Endodermal cell (in vitro differentiated cells): ENCODE measurements at regions not wholly inside any gene's neighbourhood (a gene's known extent, or its start where the extent isn't known, plus 50 kb on each side); places are given as distances from the start of the nearest gene placed in this dataset.

Experiments
- DNase-seq: peaks from one replicate; pipeline ENCODE4 v3.0.0-alpha.2; 2017
- H3K27ac ChIP-seq: 2 replicates; pipeline ENCODE4 v1.5.1; 2013; ENCODE audit warnings: mild to moderate bottlenecking, low read depth, low read length, moderate library complexity
- H3K27me3 ChIP-seq: 2 replicates; pipeline ENCODE4 v1.6.1; 2013; ENCODE audit warnings: mild to moderate bottlenecking, low read length, moderate library complexity; ENCODE audit not compliant: insufficient read depth, control insufficient read depth, poor library complexity, severe bottlenecking
- H3K36me3 ChIP-seq: 2 replicates; pipeline ENCODE4 v1.7.0; 2013; ENCODE audit warnings: mild to moderate bottlenecking, low read length, moderate library complexity; ENCODE audit not compliant: control insufficient read depth, insufficient read depth
- H3K4me1 ChIP-seq: one replicate; pipeline ENCODE4 v1.7.0; 2013; ENCODE audit warnings: low read length; ENCODE audit not compliant: control insufficient read depth, insufficient read depth
- H3K4me3 ChIP-seq: 2 replicates; pipeline ENCODE4 v1.5.1; 2013; ENCODE audit warnings: mild to moderate bottlenecking, low read length, moderate library complexity
- H3K9ac ChIP-seq: 2 replicates; pipeline ENCODE4 v1.6.1; 2013; ENCODE audit warnings: mild to moderate bottlenecking, low read length, moderate library complexity; ENCODE audit not compliant: poor library complexity, severe bottlenecking; ENCODE audit errors: extremely low read depth
- H3K9me3 ChIP-seq: 2 replicates; pipeline ENCODE4 v1.6.1; 2013; ENCODE audit warnings: mild to moderate bottlenecking, low read length, moderate library complexity; ENCODE audit not compliant: control insufficient read depth
- H3K27ac Mint-ChIP-seq: 2 replicates; pipeline ENCODE4 v1.8.0; 2020; ENCODE audit warnings: mixed read lengths
- H3K27me3 Mint-ChIP-seq: 2 replicates; pipeline ENCODE4 v1.8.0; 2021; ENCODE audit warnings: mild to moderate bottlenecking, mixed read lengths; ENCODE audit not compliant: insufficient read depth
- H3K36me3 Mint-ChIP-seq: 2 replicates; pipeline ENCODE4 v1.8.0; 2020; ENCODE audit warnings: low read depth, mixed read lengths
- H3K4me1 Mint-ChIP-seq: 2 replicates; pipeline ENCODE4 v1.8.0; 2020; ENCODE audit warnings: mixed read lengths
- H3K4me3 Mint-ChIP-seq: 2 replicates; pipeline ENCODE4 v1.8.0; 2020; ENCODE audit warnings: mild to moderate bottlenecking, moderate library complexity, mixed read lengths
- H3K9me3 Mint-ChIP-seq: 2 replicates; pipeline ENCODE4 v1.8.0; 2020; ENCODE audit warnings: mild to moderate bottlenecking, mixed read lengths
- WGBS, 2 experiments: methylation state at CpG; one replicate each; pipeline versions ENCODE4 v1.1.5 to v1.1.7; 2013; ENCODE audit warnings: missing lambda C conversion rate in 2 of 2, mixed read lengths in 1 of 2; ENCODE audit not compliant: insufficient coverage in 1 of 2, insufficient read length in 1 of 2; 5-methylcytosine and 5-hydroxymethylcytosine counted together
- TF ChIP-seq, protein P1 (sequence below): fragments of 200-600 bp; sonication (generic); conservative IDR thresholded peaks from 2 replicates; pipeline ENCODE4 v1.5.0; 2021; ENCODE audit warnings: antibody characterized with exemption, mild to moderate bottlenecking

DNA sequence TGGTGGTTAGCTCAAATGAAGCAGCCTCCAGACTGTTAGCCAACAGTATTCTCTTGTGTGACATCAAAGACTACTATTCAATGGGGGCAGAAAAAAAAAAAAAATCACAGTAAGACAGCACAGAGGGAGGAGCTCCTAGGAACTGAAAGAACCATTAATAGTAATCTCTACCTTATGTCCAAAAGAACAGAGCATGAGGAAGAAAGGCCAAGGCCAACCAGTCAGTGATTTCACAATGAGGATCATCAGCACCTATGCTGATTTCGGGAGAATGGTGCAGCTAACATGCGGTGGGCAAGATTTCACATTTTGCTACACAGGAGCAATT is 66.3 kb upstream of the SOX5 start:
- WGBS, 2 experiments: 85 to 93% methylated on average over 2 of the region's 2 CpGs
- Histone ChIP-seq H3K9me3 (no peaks in the 10 kb centered on the region), H3K27me3 (no peaks in the 10 kb centered on the region), H3K9ac (no peak overlapping the region), H3K4me3 (no peak overlapping the region), H3K27ac (peak overlapping the region; percentile 54), H3K36me3 (no peaks in the 10 kb centered on the region), H3K4me1 (peaks cover 11% of the 10 kb centered on the region)
- no peaks in the 10 kb centered on the region for H3K27me3 Mint-ChIP-seq
- TF ChIP-seq, protein P1, sequence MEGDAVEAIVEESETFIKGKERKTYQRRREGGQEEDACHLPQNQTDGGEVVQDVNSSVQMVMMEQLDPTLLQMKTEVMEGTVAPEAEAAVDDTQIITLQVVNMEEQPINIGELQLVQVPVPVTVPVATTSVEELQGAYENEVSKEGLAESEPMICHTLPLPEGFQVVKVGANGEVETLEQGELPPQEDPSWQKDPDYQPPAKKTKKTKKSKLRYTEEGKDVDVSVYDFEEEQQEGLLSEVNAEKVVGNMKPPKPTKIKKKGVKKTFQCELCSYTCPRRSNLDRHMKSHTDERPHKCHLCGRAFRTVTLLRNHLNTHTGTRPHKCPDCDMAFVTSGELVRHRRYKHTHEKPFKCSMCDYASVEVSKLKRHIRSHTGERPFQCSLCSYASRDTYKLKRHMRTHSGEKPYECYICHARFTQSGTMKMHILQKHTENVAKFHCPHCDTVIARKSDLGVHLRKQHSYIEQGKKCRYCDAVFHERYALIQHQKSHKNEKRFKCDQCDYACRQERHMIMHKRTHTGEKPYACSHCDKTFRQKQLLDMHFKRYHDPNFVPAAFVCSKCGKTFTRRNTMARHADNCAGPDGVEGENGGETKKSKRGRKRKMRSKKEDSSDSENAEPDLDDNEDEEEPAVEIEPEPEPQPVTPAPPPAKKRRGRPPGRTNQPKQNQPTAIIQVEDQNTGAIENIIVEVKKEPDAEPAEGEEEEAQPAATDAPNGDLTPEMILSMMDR: no peak
- H3K4me1 Mint-ChIP-seq: peaks cover 52% of the 10 kb centered on the region
- no peak for DNase-seq
- no peak overlapping the region for H3K4me3 Mint-ChIP-seq
- H3K27ac Mint-ChIP-seq: no peak overlapping the region
- H3K36me3 Mint-ChIP-seq: peaks cover 5% of the 10 kb centered on the region
- H3K9me3 Mint-ChIP-seq: no peaks in the 10 kb centered on the region

DNA sequence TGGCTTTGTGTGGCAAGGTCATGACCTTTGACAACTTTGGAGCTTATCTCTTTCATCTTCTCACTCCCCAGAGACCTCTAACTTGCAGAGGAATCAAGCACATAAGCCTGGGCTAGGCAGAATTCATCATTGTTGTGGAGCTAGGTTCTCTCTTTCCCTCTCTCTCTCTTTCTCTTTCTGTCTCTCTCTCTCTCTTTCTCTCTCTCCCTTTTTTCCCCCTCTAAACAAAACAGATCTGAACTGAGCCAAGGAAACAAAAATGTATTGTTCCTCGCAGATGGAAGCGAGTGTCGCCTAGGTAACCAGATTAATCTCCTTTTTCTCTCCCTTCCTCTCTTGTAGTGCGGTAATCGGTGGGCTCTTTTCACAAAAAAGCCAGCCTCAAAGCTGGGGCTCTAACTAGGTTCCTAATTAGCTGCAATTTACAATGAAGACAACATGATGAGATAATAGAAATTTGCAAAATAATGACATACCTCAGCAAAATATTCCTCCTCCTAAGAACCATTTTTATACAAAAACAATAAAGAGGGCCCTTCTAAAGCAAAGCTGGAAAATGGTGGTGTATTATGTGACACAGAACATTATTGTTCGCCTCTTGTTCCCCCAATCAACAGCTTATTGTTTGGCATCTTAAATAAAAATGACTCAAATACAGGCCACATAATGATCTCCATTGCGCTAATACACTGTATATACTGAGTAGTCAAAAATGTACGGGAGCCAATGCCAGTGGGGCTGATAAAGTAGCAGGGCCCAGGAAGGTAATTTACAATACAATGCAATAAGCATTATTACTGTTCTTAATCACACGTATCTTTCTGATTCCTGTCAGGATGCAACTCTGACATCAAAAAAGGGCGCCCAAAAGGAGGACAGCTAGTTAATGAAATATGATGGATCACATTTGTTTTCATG is 65.7 kb upstream of the SOX5 start:
- peaks cover 11% of the 10 kb centered on the region for H3K4me1 ChIP-seq
- no peaks in the 10 kb centered on the region for H3K9me3 Mint-ChIP-seq
- H3K27me3 ChIP-seq: no peaks in the 10 kb centered on the region
- H3K4me3 Mint-ChIP-seq: peak overlapping the region; percentile 1
- no peaks in the 10 kb centered on the region for H3K9me3 ChIP-seq
- 53 to 100% methylated on average over 1 to 9 of the region's 10 CpGs for WGBS, 2 experiments
- H3K36me3 ChIP-seq: no peaks in the 10 kb centered on the region
- no peak overlapping the region for H3K4me3 ChIP-seq
- TF ChIP-seq, protein P1: no peak
- H3K27ac Mint-ChIP-seq: peak overlapping the region; percentile 15
- no peaks in the 10 kb centered on the region for H3K27me3 Mint-ChIP-seq
- DNase-seq: no peak
- no peak overlapping the region for H3K9ac ChIP-seq
- H3K4me1 Mint-ChIP-seq: peaks cover 46% of the 10 kb centered on the region
- H3K27ac ChIP-seq: peak overlapping the region; percentile 54
- peaks cover 5% of the 10 kb centered on the region for H3K36me3 Mint-ChIP-seq

DNA sequence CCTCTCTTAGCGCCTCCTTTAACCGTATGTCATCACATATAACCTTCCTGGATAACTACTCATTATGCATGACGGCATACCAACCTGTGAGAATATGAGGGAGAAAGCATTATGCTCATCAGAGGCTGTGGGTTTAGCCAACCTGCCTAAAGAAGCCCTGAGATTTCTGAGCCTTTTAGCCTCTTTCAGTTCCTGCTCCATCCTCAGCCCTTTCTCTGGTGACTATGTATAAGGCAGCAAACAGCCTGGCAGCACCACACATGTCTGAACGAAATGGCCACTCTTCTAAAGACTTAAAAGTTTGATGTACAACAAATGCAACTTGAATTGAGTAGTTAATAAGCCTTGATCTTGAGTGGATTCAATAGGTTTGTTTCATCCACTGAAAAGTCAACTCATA is 64.8 kb upstream of the SOX5 start:
- TF ChIP-seq, protein P1: no peak
- H3K4me3 Mint-ChIP-seq: no peak overlapping the region
- H3K4me3 ChIP-seq: no peak overlapping the region
- H3K27me3 Mint-ChIP-seq: no peaks in the 10 kb centered on the region
- H3K4me1 ChIP-seq: peaks cover 3% of the 10 kb centered on the region
- no peaks in the 10 kb centered on the region for H3K9me3 Mint-ChIP-seq
- 92% methylated on average over 4 of the region's 4 CpGs; no CpG with 5 or more reads in 1 of the 2 experiments for WGBS, 2 experiments
- no peaks in the 10 kb centered on the region for H3K9me3 ChIP-seq
- H3K27ac ChIP-seq: peak overlapping the region; percentile 54
- peaks cover 5% of the 10 kb centered on the region for H3K36me3 Mint-ChIP-seq
- DNase-seq: no peak
- no peak overlapping the region for H3K27ac Mint-ChIP-seq
- no peaks in the 10 kb centered on the region for H3K36me3 ChIP-seq
- H3K4me1 Mint-ChIP-seq: peaks cover 38% of the 10 kb centered on the region
- H3K9ac ChIP-seq: no peak overlapping the region
- H3K27me3 ChIP-seq: no peaks in the 10 kb centered on the region
